SW 1271 (cell line): ENCODE measurements at regions not wholly inside any gene's neighbourhood (a gene's known extent, or its start where the extent isn't known, plus 50 kb on each side); places are given as distances from the start of the nearest gene placed in this dataset.

Experiments used
- DNase-seq, 2 experiments: peaks; one replicate each; lab custom pipeline; 2025; lab: John Stamatoyannopoulos, UW

DNA sequence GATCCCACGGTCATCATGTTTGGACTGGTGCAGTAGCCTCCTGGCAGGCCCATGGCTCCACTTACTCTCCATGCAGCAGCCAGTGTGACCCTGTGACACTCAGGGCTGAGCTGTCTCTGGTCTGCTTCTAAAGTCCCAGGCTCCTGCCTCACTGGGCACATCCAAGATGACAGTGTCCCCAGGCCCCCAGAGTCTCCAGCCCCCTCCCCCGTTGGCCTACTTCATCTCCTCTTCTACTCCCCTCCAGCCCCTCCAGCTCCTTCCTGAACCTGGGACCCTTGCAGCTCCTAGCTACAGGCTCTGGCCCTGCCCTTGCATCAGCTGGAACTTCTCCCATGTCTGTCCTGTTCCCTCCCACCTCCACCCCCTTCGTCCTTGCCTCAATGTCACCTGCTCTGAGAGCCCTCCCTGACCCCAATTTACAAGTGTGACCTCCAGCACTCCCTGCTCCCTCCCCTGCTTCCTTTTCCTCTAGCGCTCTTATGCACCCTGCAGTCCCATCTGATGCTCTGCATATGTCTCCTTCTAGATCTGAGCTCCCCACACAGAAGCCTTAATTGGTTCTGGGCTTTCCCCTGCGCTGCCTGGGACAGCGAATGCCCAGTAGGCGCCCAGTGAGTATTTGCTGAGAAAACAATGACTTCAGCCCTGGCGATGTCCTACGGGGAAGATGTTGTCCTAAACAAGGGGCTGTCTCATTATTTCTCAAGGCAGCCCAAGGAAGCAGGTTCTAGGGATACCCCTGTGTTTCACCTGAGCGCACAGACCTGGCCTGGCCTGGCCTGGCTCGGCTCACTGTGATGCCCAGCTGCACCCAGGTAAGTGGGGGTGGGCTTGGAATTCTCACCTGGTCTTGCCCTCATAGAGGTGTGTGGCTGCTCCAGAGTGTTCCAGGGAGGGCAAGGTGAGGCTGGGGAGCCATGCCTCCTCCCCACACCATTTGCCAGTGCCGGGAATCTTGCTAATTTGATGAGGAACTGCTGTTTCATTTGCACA is 600.6 kb downstream of the PTPRU start:
- DNase-seq = no peak

DNA sequence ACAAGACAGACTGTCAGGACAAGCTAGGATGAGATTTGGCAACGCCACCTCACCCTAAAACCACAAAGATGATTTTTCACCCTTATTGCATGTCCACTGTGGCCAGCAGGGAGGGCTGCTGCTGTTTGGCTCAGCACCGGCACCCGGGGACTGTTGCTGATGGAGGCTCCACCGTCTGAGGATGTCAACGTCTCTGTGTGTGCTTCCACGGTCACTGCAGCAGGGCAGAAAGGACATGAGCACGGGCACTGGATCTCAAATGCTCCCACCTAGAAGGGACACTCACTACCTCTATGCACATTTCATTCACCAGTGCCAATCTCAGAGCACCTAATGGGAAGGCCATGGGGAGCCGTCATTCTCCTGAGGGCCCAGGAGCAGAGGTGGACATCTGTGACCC is 599.6 kb downstream of the PTPRU start:
- DNase-seq = no peak

DNA sequence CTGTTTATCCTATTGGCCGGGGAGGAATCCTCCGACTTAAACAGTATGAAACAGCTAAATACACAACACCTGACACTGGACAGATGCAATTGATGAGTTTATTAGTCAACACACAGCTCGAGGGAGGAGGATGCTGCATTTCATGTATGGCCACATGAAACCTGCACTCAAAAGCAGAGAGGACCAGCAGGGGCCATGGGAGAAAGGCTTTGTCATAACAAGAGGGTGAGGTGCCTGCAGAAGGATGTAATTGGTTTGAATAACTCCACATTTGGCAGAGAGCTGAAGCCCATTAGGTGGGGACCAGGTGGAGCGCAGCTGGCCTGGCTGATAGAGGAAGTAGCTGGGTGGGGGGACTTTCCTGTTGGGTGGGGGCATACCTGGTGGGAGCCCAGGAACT is 599.1 kb downstream of the PTPRU start:
- DNase-seq = no peak

DNA sequence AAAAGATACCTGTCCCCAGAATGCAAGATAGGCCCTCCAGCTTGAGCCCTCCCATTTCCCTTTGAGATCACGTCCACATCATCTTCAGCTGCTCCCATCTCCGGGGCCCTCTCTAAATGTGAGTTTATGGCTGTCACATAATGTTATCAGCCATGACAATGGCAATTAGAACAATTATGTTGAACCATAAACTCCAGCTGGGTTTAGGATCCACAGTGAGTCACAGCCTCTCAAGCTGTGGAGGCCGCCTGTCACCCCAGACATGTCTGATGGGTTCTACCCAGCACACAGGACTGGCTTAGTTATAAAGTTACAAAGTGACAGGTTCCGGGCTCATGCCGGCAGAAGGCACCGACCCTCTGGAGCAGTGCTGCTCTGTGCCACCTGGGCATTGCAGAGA is 597.3 kb downstream of the PTPRU start:
- DNase-seq = no peak

DNA sequence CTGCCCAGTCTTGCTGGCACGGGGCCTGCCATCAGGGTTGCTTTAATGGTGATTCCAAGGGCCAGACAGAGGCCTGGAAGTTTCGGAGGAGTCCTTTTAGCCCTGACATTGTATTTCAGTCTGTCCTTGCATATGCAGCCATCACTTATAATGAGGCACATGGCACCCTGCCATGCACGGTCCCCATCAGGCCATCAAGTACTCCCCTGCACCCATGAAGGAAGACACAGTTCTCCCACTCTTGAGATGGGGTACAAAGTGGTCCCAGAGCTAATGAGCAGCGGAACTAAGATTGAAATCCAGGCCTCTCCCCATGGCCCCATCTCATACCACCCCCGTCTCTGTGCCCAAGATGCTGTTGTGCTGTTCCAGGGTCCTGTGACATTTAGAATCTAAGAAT is 596.6 kb downstream of the PTPRU start:
- no peak for DNase-seq

DNA sequence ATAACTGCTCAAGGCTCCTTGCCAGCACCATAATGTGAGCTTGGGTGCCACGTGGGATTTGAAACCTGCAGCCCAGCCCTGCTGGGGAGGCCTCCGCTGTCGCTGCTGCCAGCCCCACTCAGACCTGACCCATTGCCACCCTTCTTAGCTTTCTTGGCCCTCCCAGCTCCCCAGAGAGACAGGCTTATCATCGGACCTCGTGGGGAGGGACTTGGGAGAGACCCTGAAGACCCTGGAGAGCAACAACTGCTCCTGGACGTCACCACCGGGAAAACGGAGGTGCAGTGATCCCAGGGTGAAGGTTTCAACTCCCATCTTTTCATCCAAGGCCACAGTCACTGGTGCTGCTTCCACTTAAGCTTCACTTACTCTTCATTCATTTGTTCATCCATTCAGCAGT is 596.1 kb downstream of the PTPRU start:
- DNase-seq = no peak

DNA sequence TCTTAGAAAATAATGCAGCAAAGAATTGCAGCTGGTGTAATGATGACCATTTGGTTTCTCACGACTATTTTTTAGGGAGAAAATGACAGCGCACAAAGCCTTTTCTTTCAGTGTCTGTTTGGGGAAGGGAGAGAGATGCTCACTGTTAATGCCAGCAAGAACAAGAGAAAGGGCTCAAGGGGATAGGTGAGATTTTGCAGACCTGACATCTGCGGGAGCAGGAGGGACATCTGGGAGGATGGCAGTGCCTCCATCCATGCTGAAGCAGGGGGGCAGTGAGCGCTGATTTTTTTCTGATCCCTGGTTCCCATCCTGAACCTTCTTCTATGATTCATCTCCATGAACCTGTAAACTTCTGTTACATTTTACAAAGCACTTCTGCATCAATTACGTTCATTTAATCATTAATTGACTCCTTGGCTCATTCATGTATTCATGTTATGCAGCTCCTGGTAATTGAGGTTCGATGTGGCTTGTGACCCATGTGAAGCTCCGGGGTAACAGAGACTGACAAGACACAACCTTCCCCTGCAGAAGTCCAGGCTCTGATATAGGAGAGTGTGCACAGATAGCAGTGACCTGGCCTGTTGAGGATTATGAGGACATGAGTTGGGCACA is 595.3 kb downstream of the PTPRU start:
- no peak for DNase-seq

DNA sequence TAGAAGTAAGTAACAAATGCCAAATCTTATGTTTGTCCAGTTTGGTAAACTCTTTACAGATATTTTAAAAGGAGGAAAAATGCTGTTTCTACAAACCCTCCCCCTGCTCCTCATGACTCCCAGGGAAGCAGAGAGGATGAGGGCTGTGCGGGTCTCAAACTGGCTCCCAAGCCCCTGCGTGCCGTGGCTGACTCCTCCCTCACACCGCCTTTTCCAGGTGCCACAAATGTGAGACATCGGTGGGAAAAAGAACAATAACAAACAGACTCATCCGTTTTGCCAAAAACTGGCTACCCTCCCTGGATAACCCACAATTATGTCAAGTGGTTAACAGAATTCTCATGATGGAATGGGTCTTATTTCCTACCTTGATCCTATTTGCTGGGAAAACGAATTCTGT is 594.6 kb downstream of the PTPRU start:
- DNase-seq = no peak

DNA sequence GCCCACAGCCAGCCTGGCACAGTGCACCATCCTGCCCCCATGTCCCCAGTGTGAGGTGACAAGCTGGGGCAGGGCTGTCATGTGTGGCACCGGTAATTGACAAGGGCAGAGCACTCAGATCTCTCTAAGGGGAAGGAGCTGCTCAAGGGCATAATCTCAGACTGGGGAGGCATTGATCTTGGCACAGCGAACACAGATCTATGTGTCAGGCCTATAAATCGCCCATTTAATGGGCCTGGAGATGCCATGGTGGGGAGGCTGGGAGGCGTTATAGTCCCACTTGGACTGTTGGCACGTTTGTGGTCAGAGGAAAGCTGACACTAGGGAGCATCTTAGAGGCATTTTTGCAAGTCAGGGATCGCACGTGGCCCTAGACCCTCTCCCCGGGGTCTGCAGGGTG is 594.1 kb downstream of the PTPRU start:
- no peak for DNase-seq

DNA sequence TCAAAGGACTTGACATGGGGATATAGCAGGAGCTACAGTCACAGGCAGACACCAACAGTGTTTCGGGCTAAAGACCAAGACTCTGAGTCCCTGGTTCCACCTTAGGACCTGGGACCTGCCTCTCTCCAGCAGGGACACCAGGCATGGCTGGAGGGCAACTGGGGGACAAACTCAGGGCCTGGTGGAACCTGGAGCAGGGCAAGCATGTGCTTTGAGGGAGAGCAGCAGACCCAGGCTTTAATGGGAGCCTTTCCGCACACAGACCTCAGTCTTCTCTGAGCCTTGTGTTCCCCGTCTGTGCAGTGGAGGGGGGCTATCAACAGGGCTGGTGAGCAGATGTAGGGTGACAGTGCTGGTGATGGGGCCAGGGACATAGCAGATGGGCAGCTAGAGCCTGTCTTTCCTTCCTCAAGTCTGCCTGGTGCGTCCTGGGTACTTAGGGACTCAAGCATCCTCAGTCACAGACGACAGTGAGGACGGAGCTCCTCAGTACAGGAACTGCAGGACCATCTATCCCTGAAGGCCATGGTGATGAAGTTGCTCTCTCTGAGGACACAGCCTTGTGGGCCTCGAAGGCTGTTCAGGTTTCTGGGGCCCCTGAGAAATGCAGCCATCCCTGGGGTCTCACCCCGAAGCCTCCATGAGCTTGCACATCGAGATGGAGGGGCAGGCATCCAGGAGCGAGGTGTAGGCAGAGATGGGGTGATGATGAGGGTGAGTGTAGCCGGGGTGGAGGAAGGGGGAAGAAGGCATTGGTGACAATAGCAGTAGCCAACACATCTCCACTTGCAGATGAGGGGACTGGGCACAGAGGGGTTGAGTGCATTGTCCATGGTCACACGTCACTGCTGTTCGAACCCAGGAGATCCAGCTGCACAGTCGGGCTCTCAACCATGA is 593.4 kb downstream of the PTPRU start:
- no peak for DNase-seq

DNA sequence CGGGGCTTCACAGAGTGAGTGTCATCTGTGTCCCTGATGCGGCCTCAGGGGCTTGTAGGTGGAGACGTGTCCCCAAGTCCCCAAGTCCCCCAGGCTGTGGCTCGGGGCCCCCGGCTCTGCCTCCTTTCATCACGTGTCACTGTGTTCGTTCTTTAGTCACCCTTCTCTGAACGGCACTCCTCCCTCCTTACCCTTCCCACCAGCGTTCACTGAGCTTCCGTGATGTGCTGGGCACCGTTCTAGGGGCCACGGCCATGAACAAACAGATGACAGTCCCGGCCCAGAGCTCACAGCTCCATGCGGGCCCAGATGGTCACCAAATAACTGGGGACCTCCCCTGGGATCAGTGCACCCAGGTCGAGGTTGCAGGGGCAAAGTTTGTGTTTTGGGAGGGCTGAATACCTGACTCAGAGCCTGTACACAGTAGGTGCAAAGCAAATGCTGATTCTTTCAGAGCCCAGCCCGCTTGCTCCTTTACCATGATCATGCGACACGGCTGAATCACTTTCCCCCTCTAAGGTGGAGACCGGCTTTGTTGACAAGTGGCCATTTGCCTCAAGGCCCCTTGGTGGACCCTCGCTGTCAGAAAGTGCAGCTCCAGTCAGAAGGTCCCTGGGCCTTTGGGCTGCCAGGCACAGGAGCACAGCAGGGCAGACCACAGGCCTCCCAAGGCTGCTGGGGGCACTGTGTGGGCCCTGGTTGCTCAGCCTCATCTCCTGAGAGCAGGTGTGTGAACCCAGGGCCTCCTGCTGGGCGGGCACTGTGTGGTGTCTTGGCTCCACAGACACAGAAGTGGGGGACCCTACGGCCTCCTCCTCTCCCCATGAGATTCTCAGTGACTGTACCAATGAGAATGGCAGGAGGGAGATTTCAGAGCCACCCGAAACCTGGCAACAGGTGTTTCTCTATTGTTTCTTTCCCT is 592.5 kb downstream of the PTPRU start:
- DNase-seq = no peak

DNA sequence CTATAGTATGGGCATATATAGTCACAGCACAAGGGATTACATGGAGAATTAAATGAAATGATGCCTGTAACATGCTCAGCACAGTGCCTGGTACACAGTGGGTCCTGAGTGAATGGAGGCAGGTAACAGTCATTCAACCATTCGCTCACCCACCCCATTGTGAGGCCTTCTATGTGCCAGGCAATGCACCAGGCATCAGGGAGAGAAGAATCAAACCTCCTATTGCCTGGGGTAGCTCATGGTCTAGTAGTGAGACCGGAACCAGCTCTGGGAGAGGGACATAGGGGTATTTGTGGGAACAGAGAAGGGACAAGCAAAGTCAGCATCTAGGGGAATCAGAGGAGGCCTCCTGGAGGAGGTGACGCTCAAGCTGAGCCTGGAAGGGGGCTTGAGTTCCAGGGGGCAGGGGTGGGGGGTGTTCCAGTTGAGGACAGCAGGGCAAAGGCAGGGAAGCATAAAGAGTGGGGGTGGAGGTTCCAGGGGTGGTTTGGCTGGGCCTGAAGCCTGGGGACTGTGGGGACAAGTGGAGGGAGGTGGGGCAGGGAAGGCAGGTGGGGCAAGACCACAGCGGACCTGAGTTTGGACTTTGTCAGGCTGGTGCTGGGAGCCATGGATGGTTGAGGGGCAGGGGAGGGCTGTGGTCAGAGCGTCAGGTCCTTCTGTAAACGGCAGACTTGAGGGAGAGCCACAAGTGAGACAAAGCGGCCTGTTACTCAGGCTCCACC is 591.6 kb downstream of the PTPRU start:
- no peak for DNase-seq

DNA sequence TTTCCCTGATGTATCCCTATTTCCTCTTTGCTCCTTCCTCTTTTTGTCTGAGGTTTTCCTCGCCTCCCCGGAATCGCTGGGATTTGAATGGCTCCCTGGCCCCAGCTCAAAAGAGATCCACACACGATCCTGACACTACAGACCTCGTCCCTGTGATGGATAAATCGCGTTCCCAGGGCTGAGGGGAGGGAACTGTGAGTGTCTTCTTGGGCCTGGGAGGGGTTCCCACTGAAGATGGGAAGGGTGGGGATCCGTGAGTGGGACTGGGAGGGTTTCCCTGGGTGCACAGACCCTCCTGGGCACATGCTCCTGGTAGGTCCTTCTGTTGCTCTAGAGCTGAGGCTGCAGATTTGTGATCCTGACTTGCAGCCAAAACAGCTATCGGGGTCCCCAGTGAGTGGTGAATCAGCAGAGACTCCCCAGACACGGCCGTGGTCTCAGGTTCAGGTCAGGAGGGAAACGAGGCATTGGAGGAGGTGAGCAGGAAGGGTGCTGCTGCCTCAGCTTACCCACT is 591.0 kb downstream of the PTPRU start:
- no peak for DNase-seq

DNA sequence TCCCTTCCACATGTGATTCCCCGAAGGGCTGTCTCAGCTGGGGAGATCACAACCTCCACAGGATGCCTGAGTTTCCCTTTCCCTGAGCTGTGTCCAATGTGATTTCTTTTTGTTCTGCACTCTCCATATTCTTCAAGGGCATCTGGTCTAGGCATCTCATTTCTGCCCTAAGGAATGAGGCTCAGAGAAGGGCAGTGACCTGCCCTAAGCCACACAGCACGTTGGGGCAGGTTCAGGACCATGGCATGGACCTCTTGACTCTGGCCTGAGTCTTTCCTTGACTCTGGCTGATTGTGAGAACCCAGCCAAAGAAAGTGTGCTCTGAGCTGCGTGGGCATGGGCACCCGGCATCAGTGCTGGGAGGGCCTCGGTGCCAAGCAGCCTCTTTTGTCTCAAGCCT is 590.3 kb downstream of the PTPRU start:
- DNase-seq = no peak

DNA sequence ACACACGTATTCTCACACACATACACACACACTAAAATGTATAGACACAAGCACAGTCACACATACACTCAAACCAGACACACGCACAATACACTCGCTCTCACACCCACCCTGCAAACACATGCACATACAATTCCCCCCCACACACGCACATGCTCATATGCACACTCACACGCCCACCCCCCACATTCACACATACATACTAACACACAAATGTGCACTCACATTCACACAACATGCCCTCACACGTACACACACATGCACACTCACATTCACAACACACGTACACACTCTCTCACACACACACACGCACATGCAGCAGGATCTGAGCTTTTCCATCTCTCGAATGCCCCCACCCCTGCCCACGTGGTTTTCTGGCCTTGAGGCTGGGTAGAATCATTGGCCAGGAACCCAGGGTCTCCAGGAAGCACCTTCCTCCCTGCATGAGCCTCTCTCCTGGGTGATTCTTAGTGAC is 589.7 kb downstream of the PTPRU start:
- DNase-seq = no peak

DNA sequence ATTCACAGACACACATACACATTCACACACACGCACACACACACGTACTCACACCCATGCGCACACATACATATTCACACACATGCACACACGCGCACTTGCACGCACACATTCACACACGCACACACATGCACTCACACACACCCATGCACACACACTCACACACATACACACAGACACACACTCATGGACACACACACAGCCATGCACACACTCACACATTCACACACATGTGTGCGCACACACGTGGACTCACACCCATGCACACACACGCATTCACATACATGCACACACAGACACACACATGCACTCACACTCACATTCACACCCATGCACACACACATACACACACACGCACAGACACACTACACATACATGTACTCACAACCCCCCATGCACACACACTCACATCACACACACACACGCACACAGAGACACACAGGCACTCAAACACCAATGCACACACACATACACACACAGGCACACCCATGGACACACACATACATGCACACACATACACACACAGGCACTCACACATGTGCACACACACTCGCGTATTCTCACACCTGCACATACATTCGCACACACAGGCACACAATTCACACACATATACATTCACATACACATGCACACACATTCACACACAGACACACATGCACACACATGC is 589.1 kb downstream of the PTPRU start:
- DNase-seq = no peak

DNA sequence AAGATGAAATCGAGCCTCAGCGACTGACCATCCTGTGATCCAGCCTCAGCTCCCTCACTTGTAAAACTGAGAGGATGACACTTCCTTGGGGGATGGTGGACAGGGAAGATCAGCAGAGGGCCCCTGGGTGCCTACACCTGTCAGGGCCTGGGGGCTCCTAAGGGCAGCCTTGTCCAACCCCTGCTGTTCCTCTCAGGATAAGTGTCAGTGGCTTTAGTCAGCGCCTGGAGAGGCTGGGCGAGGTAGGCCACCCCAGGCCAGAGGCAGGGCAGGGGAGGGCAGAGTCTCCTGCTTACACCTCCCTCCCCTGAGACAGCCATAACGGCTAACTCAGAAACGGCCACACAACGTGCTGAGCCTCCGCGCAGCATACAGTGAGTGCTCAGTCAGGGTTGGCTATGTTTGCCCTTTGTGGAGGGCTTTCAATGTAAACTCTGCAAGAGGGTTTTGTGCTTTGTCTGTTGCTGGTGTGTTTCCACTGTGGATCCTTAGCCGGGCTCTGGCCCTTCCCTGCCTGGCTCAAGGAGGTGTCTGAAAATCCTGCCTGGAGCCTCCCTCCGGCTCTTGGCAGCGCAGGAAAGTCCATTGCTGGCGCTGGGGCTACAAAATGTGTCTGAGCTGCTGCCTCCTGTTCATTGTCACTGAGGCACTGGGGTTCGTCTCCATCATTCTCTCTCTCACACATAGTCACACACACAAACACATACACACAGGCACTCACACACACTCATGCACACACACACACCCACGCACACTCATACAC is 588.4 kb downstream of the PTPRU start:
- no peak for DNase-seq

DNA sequence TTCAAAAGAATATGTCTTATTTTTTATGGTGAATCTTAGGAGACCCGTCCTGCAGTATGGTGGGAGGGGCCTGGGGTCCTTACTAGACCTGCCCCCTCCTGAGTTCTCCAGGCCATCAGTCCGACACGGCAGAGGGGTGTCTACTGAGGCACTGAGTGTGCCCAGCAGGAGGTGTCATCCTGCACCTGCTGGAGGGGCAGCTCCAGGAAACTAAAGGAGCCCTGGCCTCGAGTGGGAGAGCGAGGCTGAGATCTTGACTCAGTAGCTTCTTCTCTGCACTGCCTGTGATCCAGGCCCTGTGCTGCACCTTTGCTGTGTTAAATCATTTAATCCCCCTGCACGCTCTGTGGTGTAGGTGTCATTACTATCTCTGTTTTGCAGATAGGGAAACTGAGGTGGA is 587.7 kb downstream of the PTPRU start:
- no peak for DNase-seq

DNA sequence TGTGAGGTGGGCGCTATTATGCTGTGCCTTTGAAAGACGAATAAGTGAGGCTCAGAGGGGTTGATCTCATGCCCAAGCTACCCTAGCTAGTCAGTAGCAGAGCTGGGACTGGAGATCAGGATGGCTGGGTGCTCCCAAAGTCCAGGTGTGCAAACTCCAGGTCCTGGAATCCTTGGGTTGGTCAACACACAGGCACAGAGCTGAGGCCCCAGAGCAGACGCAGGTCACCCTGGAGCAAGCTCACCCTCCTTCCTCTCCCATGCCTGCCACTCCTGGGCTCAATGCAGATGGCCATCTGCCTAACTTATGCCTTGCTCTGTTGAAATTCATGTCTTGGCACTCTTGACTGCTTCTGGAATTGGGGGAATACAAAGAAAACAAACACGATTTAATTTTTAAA is 587.2 kb downstream of the PTPRU start:
- no peak for DNase-seq
